ENCODE measurements at regions not wholly inside any gene's neighbourhood (a gene's known extent, or its start where the extent isn't known, plus 50 kb on each side); places are given as distances from the start of the nearest gene placed in this dataset.
A peak's percentile ranks its signal among the peaks of the same experiment; 100 is the strongest.

GRCh38 chr2:160634436-160634835 is 140.8 kb upstream of the RBMS1 start:
- ChIA-PET CTCF (no interaction called here), POLR2A (no interaction called here)
- no peaks in the 10 kb centered on the region for H3K79me2 ChIP-seq (ENCODE audit: insufficient read depth)
- H3K9me3 ChIP-seq = no peaks in the 10 kb centered on the region; the same call in 1 of the 2 replicates
- no peaks in the 10 kb centered on the region for H4K20me1 ChIP-seq (ENCODE audit: insufficient read depth)
- TF ChIP-seq ZBTB33 (IDR thresholded peaks at IDR 0.05; ENCODE audit: borderline replicate concordance, low read depth) = no peak
- TF ChIP-seq USF1 (IDR thresholded peaks at IDR 0.05; ENCODE audit: borderline replicate concordance, low read depth) = no peak
- H3F3A ChIP-seq (replicated peaks; ENCODE audit: insufficient read depth) = no peaks in the 10 kb centered on the region
- H3K36me3 ChIP-seq (replicated peaks in 1 of 2; ENCODE audit: control insufficient read depth in 1 of 2, insufficient read depth in 2 of 2, low read length in 1 of 2) = no peaks in the 10 kb centered on the region
- H3K27ac ChIP-seq (ENCODE audit: low read depth in 2 of 2, low read length in 1 of 2) = no peak overlapping the region
- peaks cover 0 to 17% of the 10 kb centered on the region in 2 experiments; a peak in 3 of 4 replicates for H3K4me1 ChIP-seq (ENCODE audit: control insufficient read depth in 1 of 2, insufficient read depth in 2 of 2, low read depth in 1 of 2, low read length in 1 of 2)
- H2AFZ ChIP-seq (ENCODE audit: low read depth) = no peak overlapping the region
- no peak for DNase-seq
- no peak overlapping the region for H3K4me2 ChIP-seq
- H3K9me2 ChIP-seq = no peaks in the 10 kb centered on the region
- no peak overlapping the region for H3K9ac ChIP-seq
- H3K27me3 ChIP-seq (ENCODE audit: insufficient read depth) = no peaks in the 10 kb centered on the region
- H3K4me3 ChIP-seq (ENCODE audit: low read depth in 2 of 2, low read length in 1 of 2) = no peak overlapping the region
- 88% methylated on average over 2 of the region's 2 CpGs for WGBS (ENCODE audit: low lambda C conversion rate)

- Histone ChIP-seq H3F3A (replicated peaks; ENCODE audit: insufficient read depth) (no peaks in the 10 kb centered on the region), H4K20me1 (ENCODE audit: insufficient read depth) (no peaks in the 10 kb centered on the region), H2AFZ (ENCODE audit: low read depth) (0 out of 2 replicates have a peak overlapping the region, but pooled peaks have one; percentile 23), H3K36me3 (replicated peaks in 1 of 2; ENCODE audit: control insufficient read depth in 1 of 2, insufficient read depth in 2 of 2, low read length in 1 of 2) (no peaks in the 10 kb centered on the region), H3K9ac (no peak overlapping the region), H3K27me3 (ENCODE audit: insufficient read depth) (no peaks in the 10 kb centered on the region), H3K9me3 (no peaks in the 10 kb centered on the region; the same call in 1 of the 2 replicates), H3K4me1 (ENCODE audit: control insufficient read depth in 1 of 2, insufficient read depth in 2 of 2, low read depth in 1 of 2, low read length in 1 of 2) (peaks cover 0 to 17% of the 10 kb centered on the region in 2 experiments; a peak in 3 of 4 replicates), H3K4me2 (no peak overlapping the region; the same call in 1 of the 2 replicates), H3K27ac (ENCODE audit: low read depth in 2 of 2, low read length in 1 of 2) (no peak overlapping the region), H3K79me2 (ENCODE audit: insufficient read depth) (no peaks in the 10 kb centered on the region), H3K9me2 (no peaks in the 10 kb centered on the region), H3K4me3 (ENCODE audit: low read depth in 2 of 2, low read length in 1 of 2) (no peak overlapping the region)
- ChIA-PET POLR2A (no interaction called here), CTCF (interaction anchor here (0.6 kb wide), 1 partner anchor 1757 kb away, joined by 3 read pairs; no protein-coding TSS in a partner anchor)
- no peak for DNase-seq
- 0% methylated on average over 2 of the region's 2 CpGs for WGBS (ENCODE audit: low lambda C conversion rate)
- no peak for TF ChIP-seq EZH2phosphoT487 (IDR thresholded peaks at IDR 0.05; ENCODE audit: borderline replicate concordance, low read depth)
- peak; percentile 28; the same call in 1 of the 2 replicates for TF ChIP-seq PBX3 (IDR thresholded peaks at IDR 0.05)
- no peak for TF ChIP-seq RAD21 (IDR thresholded peaks at IDR 0.05; ENCODE audit: low read length)
- 0 out of 2 replicates have a peak, but pooled peaks have one; percentile 10 for TF ChIP-seq NFIC (IDR thresholded peaks at IDR 0.05; ENCODE audit: borderline replicate concordance)
- no peak for TF ChIP-seq FOXJ3 (CRISPR knock-in tag; IDR thresholded peaks at IDR 0.05)
- peak; percentile 30; the same call in 1 of the 2 replicates for TF ChIP-seq TCF12 (IDR thresholded peaks at IDR 0.05)
Measured at GRCh38 chr2:160635488-160635887, 141.9 kb upstream of the RBMS1 start.

Data from SK-N-SH (cell line).